ENCODE measurements at regions not wholly inside any gene's neighbourhood (a gene's known extent, or its start where the extent isn't known, plus 50 kb on each side); places are given as distances from the start of the nearest gene placed in this dataset.
A peak's percentile ranks its signal among the peaks of the same experiment; 100 is the strongest.

- H3K27me3 Mint-ChIP-seq (ENCODE audit: unreplicated experiment), result no peaks in the 10 kb centered on the region
- TF ChIP-seq CTCF (IDR thresholded peaks at IDR 0.05; ENCODE audit: unreplicated experiment), result no peak
- no peaks in the 10 kb centered on the region for H3K9me3 Mint-ChIP-seq (ENCODE audit: unreplicated experiment)
- H3K36me3 Mint-ChIP-seq (ENCODE audit: low read depth, unreplicated experiment), result no peaks in the 10 kb centered on the region
- H3K4me1 Mint-ChIP-seq (ENCODE audit: unreplicated experiment), result no peaks in the 10 kb centered on the region
- no peak overlapping the region for H3K27ac Mint-ChIP-seq (ENCODE audit: unreplicated experiment)
- no peak overlapping the region for H3K4me3 Mint-ChIP-seq (ENCODE audit: unreplicated experiment)
- no peak for DNase-seq (ENCODE audit: low spot score)
Observed at GRCh38 chr10:108490944-108491343, 1326.4 kb upstream of the SORCS1 start.

- DNase-seq (ENCODE audit: low spot score), result no peak
- no peak for TF ChIP-seq CTCF (IDR thresholded peaks at IDR 0.05; ENCODE audit: unreplicated experiment)
- Mint-ChIP-seq H3K36me3 (ENCODE audit: low read depth, unreplicated experiment) (no peaks in the 10 kb centered on the region), H3K27me3 (ENCODE audit: unreplicated experiment) (no peaks in the 10 kb centered on the region), H3K9me3 (ENCODE audit: unreplicated experiment) (no peaks in the 10 kb centered on the region), H3K4me1 (ENCODE audit: unreplicated experiment) (no peaks in the 10 kb centered on the region), H3K27ac (ENCODE audit: unreplicated experiment) (no peak overlapping the region), H3K4me3 (ENCODE audit: unreplicated experiment) (no peak overlapping the region)
Observed at GRCh38 chr10:108471420-108471819, 1306.9 kb upstream of the SORCS1 start.

- no peak for DNase-seq (ENCODE audit: low spot score)
- Mint-ChIP-seq H3K9me3 (ENCODE audit: unreplicated experiment) (no peaks in the 10 kb centered on the region), H3K36me3 (ENCODE audit: low read depth, unreplicated experiment) (no peaks in the 10 kb centered on the region), H3K4me3 (ENCODE audit: unreplicated experiment) (no peak overlapping the region), H3K27ac (ENCODE audit: unreplicated experiment) (no peak overlapping the region), H3K27me3 (ENCODE audit: unreplicated experiment) (no peaks in the 10 kb centered on the region), H3K4me1 (ENCODE audit: unreplicated experiment) (no peaks in the 10 kb centered on the region)
- no peak for TF ChIP-seq CTCF (IDR thresholded peaks at IDR 0.05; ENCODE audit: unreplicated experiment)
Observed at GRCh38 chr10:108469940-108470339, 1305.4 kb upstream of the SORCS1 start.

- peaks cover 2% of the 10 kb centered on the region for H3K27me3 Mint-ChIP-seq (ENCODE audit: unreplicated experiment)
- H3K9me3 Mint-ChIP-seq (ENCODE audit: unreplicated experiment), result no peaks in the 10 kb centered on the region
- peak; percentile 39 for DNase-seq (ENCODE audit: low spot score)
- no peak for TF ChIP-seq CTCF (IDR thresholded peaks at IDR 0.05; ENCODE audit: unreplicated experiment)
- no peaks in the 10 kb centered on the region for H3K4me1 Mint-ChIP-seq (ENCODE audit: unreplicated experiment)
- no peak overlapping the region for H3K27ac Mint-ChIP-seq (ENCODE audit: unreplicated experiment)
- H3K4me3 Mint-ChIP-seq (ENCODE audit: unreplicated experiment), result peak overlapping the region; percentile 79
- no peaks in the 10 kb centered on the region for H3K36me3 Mint-ChIP-seq (ENCODE audit: low read depth, unreplicated experiment)
Observed at GRCh38 chr10:108465871-108466641, 1301.5 kb upstream of the SORCS1 start.

GRCh38 chr10:108462005-108462404 is 1297.5 kb upstream of the SORCS1 start:
- H3K27me3 Mint-ChIP-seq (ENCODE audit: unreplicated experiment), result peaks cover 2% of the 10 kb centered on the region
- TF ChIP-seq CTCF (IDR thresholded peaks at IDR 0.05; ENCODE audit: unreplicated experiment), result no peak
- no peaks in the 10 kb centered on the region for H3K36me3 Mint-ChIP-seq (ENCODE audit: low read depth, unreplicated experiment)
- H3K4me1 Mint-ChIP-seq (ENCODE audit: unreplicated experiment), result no peaks in the 10 kb centered on the region
- DNase-seq (ENCODE audit: low spot score), result no peak
- H3K9me3 Mint-ChIP-seq (ENCODE audit: unreplicated experiment), result no peaks in the 10 kb centered on the region
- H3K27ac Mint-ChIP-seq (ENCODE audit: unreplicated experiment), result no peak overlapping the region
- H3K4me3 Mint-ChIP-seq (ENCODE audit: unreplicated experiment), result no peak overlapping the region

All from endothelial cell (in vitro differentiated cells).